ENCODE measurements at regions not wholly inside any gene's neighbourhood (a gene's known extent, or its start where the extent isn't known, plus 50 kb on each side); places are given as distances from the start of the nearest gene placed in this dataset.

DNA sequence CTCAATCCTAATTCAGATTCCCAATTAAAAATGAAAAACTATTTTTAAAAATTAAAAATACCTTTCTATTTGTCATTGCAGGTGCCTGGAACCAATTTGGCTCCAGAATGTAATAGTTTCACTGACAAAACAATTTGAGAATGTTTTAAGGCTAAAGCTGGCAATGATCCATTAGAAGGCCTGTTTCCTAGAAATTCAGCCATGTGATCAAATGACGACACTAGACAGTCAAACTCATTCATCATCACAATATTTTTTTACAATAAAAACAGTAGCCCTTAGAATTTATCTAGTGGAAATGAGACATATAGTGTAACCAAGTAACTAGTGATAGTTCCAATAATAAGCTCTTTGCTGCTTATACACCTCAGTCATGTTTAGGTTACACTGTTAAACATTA is 75.4 kb upstream of the MAP3K1 start:
- intact Hi-C loops (cut with DNase I, micrococcal nuclease), result loop anchor here in 1 of 2 experiments (5.0 kb wide), 1 partner anchor 72 kb away; no protein-coding TSS in a partner anchor
- ChIA-PET CTCF (no interaction called here), POLR2A (no interaction called here)
- ATAC-seq (ENCODE audit: poor library complexity), result no peak
- Mint-ChIP-seq H3K9me3 (no peaks in the 10 kb centered on the region), H3K4me1 (ENCODE audit: low read depth) (peaks cover 32% of the 10 kb centered on the region), H3K4me3 (no peak overlapping the region), H3K27ac (no peak overlapping the region), H3K36me3 (ENCODE audit: low read depth) (no peaks in the 10 kb centered on the region), H3K27me3 (no peaks in the 10 kb centered on the region)
- no peaks in the 10 kb centered on the region for H3K27me3 ChIP-seq (ENCODE audit: control insufficient read depth in 1 of 2, insufficient read depth in 2 of 2, low read length in 2 of 2)
- H3K9me3 ChIP-seq (ENCODE audit: control insufficient read depth in 1 of 2, insufficient read depth in 1 of 2, low read length in 2 of 2), result no peaks in the 10 kb centered on the region
- DNase-seq, result no peak
- no peak overlapping the region for H3K4me3 ChIP-seq (ENCODE audit: low read length)
- H3K36me3 ChIP-seq (ENCODE audit: insufficient read depth, low read length), result no peaks in the 10 kb centered on the region
- H3K4me1 ChIP-seq (ENCODE audit: insufficient read depth, low read length), result peaks cover 28% of the 10 kb centered on the region
- TF ChIP-seq, protein P1, sequence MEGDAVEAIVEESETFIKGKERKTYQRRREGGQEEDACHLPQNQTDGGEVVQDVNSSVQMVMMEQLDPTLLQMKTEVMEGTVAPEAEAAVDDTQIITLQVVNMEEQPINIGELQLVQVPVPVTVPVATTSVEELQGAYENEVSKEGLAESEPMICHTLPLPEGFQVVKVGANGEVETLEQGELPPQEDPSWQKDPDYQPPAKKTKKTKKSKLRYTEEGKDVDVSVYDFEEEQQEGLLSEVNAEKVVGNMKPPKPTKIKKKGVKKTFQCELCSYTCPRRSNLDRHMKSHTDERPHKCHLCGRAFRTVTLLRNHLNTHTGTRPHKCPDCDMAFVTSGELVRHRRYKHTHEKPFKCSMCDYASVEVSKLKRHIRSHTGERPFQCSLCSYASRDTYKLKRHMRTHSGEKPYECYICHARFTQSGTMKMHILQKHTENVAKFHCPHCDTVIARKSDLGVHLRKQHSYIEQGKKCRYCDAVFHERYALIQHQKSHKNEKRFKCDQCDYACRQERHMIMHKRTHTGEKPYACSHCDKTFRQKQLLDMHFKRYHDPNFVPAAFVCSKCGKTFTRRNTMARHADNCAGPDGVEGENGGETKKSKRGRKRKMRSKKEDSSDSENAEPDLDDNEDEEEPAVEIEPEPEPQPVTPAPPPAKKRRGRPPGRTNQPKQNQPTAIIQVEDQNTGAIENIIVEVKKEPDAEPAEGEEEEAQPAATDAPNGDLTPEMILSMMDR (IDR thresholded peaks at IDR 0.05), result no peak
- H3K27ac ChIP-seq (ENCODE audit: low read depth in 1 of 2, low read length in 2 of 2), result no peak overlapping the region

DNA sequence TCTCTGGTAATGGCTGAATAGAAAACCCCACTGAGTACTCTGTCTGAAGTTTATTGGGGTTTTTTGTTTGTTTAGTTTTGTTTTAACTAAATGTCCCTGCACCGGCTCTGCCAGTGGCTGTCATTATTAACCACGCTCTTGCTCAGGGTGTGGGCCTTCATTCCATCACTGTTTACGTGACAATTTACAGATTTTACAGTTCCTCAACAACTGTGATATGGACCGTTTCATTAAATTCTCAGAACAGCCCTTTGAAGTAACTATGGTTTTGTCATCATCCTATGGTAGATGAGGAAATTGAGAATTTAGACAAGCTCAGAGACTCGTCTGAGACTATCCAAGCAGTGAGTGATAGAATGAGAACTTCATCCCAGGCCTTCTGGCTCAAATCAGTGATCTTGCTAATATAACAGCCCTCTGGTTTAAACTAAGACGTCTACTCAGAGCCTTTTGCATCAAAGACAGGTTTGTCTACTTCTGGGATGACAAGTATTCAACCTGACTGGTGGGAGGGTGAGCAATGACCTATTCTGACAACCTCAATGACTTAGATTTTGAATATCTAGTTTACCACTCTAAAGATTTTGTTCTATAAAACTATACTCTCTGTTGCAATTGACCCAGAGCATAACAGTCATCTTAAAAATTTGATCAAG is 77.3 kb upstream of the MAP3K1 start:
- Mint-ChIP-seq H3K27ac (peak overlapping the region; percentile 86), H3K9me3 (no peaks in the 10 kb centered on the region), H3K36me3 (ENCODE audit: low read depth) (no peaks in the 10 kb centered on the region), H3K27me3 (no peaks in the 10 kb centered on the region), H3K4me1 (ENCODE audit: low read depth) (peaks cover 50% of the 10 kb centered on the region), H3K4me3 (no peak overlapping the region)
- ChIA-PET POLR2A (interaction anchor here (1.0 to 3.1 kb wide), 4 partner anchors 8 to 258 kb away, joined by 7 to 20 read pairs (median 12); partner anchors contain the start of gene MAP3K1), CTCF (no interaction called here)
- no peaks in the 10 kb centered on the region for H3K36me3 ChIP-seq (ENCODE audit: insufficient read depth, low read length)
- intact Hi-C loops (cut with DNase I, micrococcal nuclease), result loop anchor here in 1 of 2 experiments (5.0 kb wide), 1 partner anchor 74 kb away; no protein-coding TSS in a partner anchor
- H3K27ac ChIP-seq (ENCODE audit: low read depth in 1 of 2, low read length in 2 of 2), result no peak overlapping the region
- H3K4me1 ChIP-seq (ENCODE audit: insufficient read depth, low read length), result peaks cover 42% of the 10 kb centered on the region
- H3K4me3 ChIP-seq (ENCODE audit: low read length), result no peak overlapping the region
- no peaks in the 10 kb centered on the region for H3K9me3 ChIP-seq (ENCODE audit: control insufficient read depth in 1 of 2, insufficient read depth in 1 of 2, low read length in 2 of 2)
- ATAC-seq (ENCODE audit: poor library complexity) (no peak), DNase-seq (peak in 1 of 14 experiments; percentile 17)
- TF ChIP-seq, protein P1 (IDR thresholded peaks at IDR 0.05), result no peak
- no peaks in the 10 kb centered on the region for H3K27me3 ChIP-seq (ENCODE audit: control insufficient read depth in 1 of 2, insufficient read depth in 2 of 2, low read length in 2 of 2)

DNA sequence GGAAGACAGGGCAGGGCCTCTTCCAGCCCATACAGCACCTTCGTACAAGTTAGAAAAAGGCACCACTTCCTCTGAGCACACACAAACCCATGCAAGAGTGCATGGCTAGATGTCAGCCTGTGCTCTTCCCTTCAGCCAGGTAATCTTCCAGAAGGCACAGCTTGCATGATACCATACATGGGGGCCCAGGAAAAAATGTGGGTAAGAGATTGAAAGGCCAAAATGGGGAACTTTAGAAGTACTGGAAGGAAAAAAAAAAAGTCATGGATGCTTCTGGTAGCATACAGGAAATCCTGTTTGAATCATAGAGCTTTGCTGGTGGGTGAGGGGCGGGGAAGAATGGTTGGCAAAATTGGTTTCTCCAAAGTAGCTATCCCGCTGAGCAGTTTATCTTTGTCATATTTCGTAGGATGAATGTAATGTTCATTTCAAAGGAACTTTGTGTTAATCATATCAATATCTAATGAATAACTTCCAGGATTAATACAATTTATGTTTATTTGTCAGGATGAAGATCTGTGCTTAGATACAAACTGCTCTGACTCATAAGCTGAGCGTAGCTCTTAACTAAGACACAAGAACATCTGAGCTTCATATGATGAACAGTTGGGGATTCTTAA is 78.2 kb upstream of the MAP3K1 start:
- DNase-seq (peak in 5 of 14 experiments; percentile 3 to 41 (median 35)), ATAC-seq (ENCODE audit: poor library complexity) (peak; percentile 45)
- Mint-ChIP-seq H3K9me3 (no peaks in the 10 kb centered on the region), H3K4me3 (peak overlapping the region; percentile 78), H3K27ac (peak overlapping the region; percentile 86), H3K27me3 (no peaks in the 10 kb centered on the region), H3K36me3 (ENCODE audit: low read depth) (no peaks in the 10 kb centered on the region), H3K4me1 (ENCODE audit: low read depth) (peaks cover 59% of the 10 kb centered on the region)
- no peaks in the 10 kb centered on the region for H3K9me3 ChIP-seq (ENCODE audit: control insufficient read depth in 1 of 2, insufficient read depth in 1 of 2, low read length in 2 of 2)
- POLR2A ChIA-PET, result interaction anchor here (0.6 to 3.1 kb wide), 14 partner anchors 9 to 1127 kb away, joined by 3 to 25 read pairs (median 7); partner anchors contain the start of gene MAP3K1
- no peak overlapping the region for H3K4me3 ChIP-seq (ENCODE audit: low read length)
- TF ChIP-seq, protein P1 (IDR thresholded peaks at IDR 0.05), result no peak
- intact Hi-C loops (cut with DNase I, micrococcal nuclease), result loop anchor here in 1 of 2 experiments (5.0 kb wide), 1 partner anchor 75 kb away; no protein-coding TSS in a partner anchor
- H3K36me3 ChIP-seq (ENCODE audit: insufficient read depth, low read length), result no peaks in the 10 kb centered on the region
- peaks cover 48% of the 10 kb centered on the region for H3K4me1 ChIP-seq (ENCODE audit: insufficient read depth, low read length)
- H3K27me3 ChIP-seq (ENCODE audit: control insufficient read depth in 1 of 2, insufficient read depth in 2 of 2, low read length in 2 of 2), result no peaks in the 10 kb centered on the region
- CTCF ChIA-PET, result no interaction called here
- H3K27ac ChIP-seq (ENCODE audit: low read depth in 1 of 2, low read length in 2 of 2), result peak overlapping the region; percentile 55 to 76

All from CD4-positive, alpha-beta T cell (primary cell).